ENCODE measurements at regions not wholly inside any gene's neighbourhood (a gene's known extent, or its start where the extent isn't known, plus 50 kb on each side); places are given as distances from the start of the nearest gene placed in this dataset.

DNA sequence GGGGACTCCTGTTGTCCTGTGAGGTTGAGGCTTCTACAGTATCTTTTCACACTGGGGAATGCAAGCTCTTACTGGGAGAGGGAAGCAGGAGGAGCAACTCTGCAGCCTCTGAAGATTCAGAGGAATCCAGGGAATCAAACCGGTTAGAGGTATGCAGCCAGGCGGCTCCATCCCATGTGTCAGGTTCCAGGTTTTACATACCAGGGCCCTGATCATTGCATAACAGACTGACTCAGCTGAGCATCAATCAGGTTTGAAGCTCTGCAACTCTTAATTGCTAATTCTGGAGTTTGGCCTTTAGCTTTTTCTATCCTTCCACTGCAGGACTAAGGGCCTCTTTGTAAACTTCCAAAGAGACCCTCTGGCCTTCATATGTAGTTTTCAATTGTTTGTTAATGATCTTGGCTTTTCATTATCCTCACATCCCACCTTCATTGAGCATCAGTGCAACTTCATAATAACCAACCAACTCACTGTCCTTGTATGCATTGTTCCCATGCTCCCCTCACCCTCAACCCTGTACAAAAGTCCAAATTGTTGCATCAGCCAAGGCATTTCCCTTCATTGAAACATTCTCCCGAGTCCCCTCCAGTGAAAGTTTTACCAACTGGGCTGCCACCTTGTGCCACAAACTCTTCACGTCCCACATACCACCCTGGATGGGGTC is 59.7 kb upstream of the DHX40 start:
- intact Hi-C loops (cut with DNase I; ENCODE audit: low total_unique reads) = no loop called here
- H3K27me3 ChIP-seq (replicated peaks in 1 of 7) = no peaks in the 10 kb centered on the region
- no peak for DNase-seq
- no peaks in the 10 kb centered on the region for H3K36me3 ChIP-seq
- H3K4me3 ChIP-seq = no peak overlapping the region
- no peaks in the 10 kb centered on the region for H3K9me3 ChIP-seq
- TF ChIP-seq POLR2AphosphoS5 (IDR thresholded peaks at IDR 0.05) (no peak), POLR2A (IDR thresholded peaks at IDR 0.05) (no peak)
- TF ChIP-seq, protein P1, sequence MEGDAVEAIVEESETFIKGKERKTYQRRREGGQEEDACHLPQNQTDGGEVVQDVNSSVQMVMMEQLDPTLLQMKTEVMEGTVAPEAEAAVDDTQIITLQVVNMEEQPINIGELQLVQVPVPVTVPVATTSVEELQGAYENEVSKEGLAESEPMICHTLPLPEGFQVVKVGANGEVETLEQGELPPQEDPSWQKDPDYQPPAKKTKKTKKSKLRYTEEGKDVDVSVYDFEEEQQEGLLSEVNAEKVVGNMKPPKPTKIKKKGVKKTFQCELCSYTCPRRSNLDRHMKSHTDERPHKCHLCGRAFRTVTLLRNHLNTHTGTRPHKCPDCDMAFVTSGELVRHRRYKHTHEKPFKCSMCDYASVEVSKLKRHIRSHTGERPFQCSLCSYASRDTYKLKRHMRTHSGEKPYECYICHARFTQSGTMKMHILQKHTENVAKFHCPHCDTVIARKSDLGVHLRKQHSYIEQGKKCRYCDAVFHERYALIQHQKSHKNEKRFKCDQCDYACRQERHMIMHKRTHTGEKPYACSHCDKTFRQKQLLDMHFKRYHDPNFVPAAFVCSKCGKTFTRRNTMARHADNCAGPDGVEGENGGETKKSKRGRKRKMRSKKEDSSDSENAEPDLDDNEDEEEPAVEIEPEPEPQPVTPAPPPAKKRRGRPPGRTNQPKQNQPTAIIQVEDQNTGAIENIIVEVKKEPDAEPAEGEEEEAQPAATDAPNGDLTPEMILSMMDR (IDR thresholded peaks at IDR 0.05 in 8 of 11, conservative IDR thresholded peaks at IDR 0.05 in 3 of 11) = no peak
- no peaks in the 10 kb centered on the region for H3K4me1 ChIP-seq
- WGBS, 5 donors = 84 to 96% (median 93%) methylated on average over 4 of the region's 4 CpGs
- H3K27ac ChIP-seq = no peak overlapping the region

DNA sequence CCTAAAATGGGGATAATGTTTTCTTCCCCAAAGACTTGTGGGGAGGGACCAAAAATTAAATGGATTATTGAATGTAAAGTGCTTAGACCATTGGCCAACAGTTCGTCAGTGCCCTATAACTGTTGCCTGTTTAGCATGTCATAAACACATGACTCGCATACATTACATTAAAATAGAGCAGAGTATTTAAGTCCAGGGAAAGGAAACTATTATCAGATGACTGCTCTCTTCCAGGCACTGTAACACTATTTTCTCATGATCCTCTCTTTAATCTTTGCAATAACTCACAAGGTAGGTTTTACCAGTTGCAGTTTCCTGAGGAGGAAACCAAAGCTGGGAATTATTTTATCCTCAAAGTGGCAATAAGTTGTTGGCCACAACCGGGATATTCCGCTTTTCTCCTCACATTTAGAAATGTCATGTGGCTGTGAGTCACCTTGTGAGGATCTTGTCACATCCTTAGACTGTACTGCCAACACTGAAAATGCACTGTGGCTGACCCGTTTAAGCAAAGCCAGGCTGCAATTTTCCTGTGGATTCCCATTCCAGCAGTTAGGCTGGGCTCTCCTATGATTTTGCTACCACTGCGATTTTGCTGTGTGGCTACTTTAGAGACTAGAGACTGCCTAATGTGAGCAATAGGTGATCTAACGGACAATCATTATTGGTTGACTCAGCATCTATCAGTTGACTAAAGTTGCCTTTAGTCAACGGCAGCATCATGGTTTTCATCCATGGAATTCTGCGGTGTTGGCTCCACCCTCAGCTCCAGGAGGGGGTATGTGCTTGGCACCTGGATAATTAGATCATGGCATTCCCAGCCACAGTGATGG is 58.3 kb upstream of the DHX40 start:
- no peaks in the 10 kb centered on the region for H3K36me3 ChIP-seq
- no peak overlapping the region for H3K27ac ChIP-seq
- DNase-seq = no peak
- WGBS, 5 donors = 90 to 94% (median 92%) methylated on average over 9 of the region's 9 CpGs
- TF ChIP-seq POLR2AphosphoS5 (IDR thresholded peaks at IDR 0.05) (no peak), POLR2A (IDR thresholded peaks at IDR 0.05) (no peak)
- TF ChIP-seq, protein P1 (IDR thresholded peaks at IDR 0.05 in 8 of 11, conservative IDR thresholded peaks at IDR 0.05 in 3 of 11) = no peak
- H3K4me1 ChIP-seq = no peaks in the 10 kb centered on the region
- no peaks in the 10 kb centered on the region for H3K9me3 ChIP-seq
- intact Hi-C loops (cut with DNase I; ENCODE audit: low total_unique reads) = no loop called here
- no peaks in the 10 kb centered on the region for H3K27me3 ChIP-seq (replicated peaks in 1 of 7)
- no peak overlapping the region for H3K4me3 ChIP-seq

DNA sequence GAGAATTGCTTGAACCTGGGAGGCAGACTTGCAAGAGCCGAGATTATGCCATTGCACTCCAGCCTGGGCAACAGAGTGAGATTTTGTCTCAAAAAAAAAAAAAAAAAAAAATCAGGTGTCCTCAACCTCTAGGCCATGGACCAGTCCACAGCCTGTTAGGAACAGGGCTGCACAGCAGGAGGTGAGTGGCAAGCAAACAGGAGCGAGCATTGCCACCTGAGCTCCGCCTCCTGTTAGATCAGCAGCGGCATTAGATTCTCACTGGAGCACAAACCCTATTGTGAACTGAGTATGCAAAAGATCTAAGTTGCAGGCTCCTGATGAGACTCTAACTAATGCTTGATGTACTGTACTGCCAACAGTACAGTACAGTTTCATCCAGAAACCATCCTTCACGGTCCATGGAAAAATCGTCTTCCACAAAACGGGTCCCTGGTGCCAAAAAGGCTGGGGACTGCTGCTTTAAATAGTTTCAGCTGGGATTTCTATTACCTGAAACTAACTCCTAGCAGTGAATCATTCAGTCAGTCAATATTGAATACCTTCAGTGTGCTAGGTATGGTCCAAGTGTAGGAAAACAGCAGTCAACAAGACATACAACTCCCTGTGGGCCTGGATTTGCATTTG is 56.3 kb upstream of the DHX40 start:
- WGBS, 5 donors = 85 to 98% (median 96%) methylated on average over 7 of the region's 7 CpGs
- intact Hi-C loops (cut with DNase I; ENCODE audit: low total_unique reads) = no loop called here
- no peak overlapping the region for H3K27ac ChIP-seq
- no peak overlapping the region for H3K4me3 ChIP-seq
- no peaks in the 10 kb centered on the region for H3K36me3 ChIP-seq
- TF ChIP-seq, protein P1 (IDR thresholded peaks at IDR 0.05 in 8 of 11, conservative IDR thresholded peaks at IDR 0.05 in 3 of 11) = no peak
- TF ChIP-seq POLR2A (IDR thresholded peaks at IDR 0.05) (no peak), POLR2AphosphoS5 (IDR thresholded peaks at IDR 0.05) (no peak)
- H3K4me1 ChIP-seq = peaks cover 0 to 15% (median 6%) of the 10 kb centered on the region in 6 donors
- DNase-seq = no peak
- H3K27me3 ChIP-seq (replicated peaks in 1 of 7) = no peaks in the 10 kb centered on the region
- H3K9me3 ChIP-seq = no peaks in the 10 kb centered on the region

DNA sequence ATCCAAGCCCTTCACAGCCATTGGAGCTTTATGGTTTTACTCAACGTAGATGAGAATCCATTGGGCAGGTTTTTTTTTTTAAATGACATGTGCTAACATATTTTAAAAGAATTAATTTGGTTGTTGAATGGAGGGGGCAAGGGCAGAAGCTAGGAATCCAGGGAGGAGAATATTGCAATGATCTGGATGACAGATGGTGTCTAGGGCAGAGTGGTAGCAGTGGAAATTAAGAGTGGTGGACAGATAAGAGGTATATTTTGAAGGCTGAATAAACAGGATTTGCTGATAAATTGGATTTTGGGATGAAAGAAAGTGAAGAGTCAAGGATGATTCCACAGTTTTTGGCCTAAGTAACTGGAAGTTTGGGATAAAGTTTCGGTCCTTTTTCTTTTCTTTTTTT is 54.8 kb upstream of the DHX40 start:
- Histone ChIP-seq H3K27ac (no peak overlapping the region), H3K4me3 (no peak overlapping the region), H3K36me3 (no peaks in the 10 kb centered on the region), H3K27me3 (replicated peaks in 1 of 7) (no peaks in the 10 kb centered on the region), H3K9me3 (no peaks in the 10 kb centered on the region), H3K4me1 (peaks cover 0 to 20% (median 11%) of the 10 kb centered on the region in 6 donors)
- intact Hi-C loops (cut with DNase I; ENCODE audit: low total_unique reads) = no loop called here
- no peak for DNase-seq
- TF ChIP-seq, protein P1 (IDR thresholded peaks at IDR 0.05 in 8 of 11, conservative IDR thresholded peaks at IDR 0.05 in 3 of 11) = no peak
- TF ChIP-seq POLR2AphosphoS5 (IDR thresholded peaks at IDR 0.05) (no peak), POLR2A (IDR thresholded peaks at IDR 0.05) (no peak)
- 88 to 93% (median 89%) methylated on average over 2 of the region's 2 CpGs for WGBS, 5 donors
